GM12874 (cell line): ENCODE measurements at regions not wholly inside any gene's neighbourhood (a gene's known extent, or its start where the extent isn't known, plus 50 kb on each side); places are given as distances from the start of the nearest gene placed in this dataset.

Experiments
- CTCF ChIP-seq: IDR thresholded peaks from 2 replicates; pipeline ENCODE4 v1.5.1; 2011; ENCODE audit warnings: low read depth, mild to moderate bottlenecking, control low read depth, low read length, moderate library complexity; ENCODE audit not compliant: insufficient read depth

GRCh38 chr9:75685062-75685461 is 205.4 kb upstream of the PCSK5 start:
- no peak for TF ChIP-seq CTCF

- TF ChIP-seq CTCF, result no peak
These were observed 203.0 kb upstream of the PCSK5 start for GRCh38 chr9:75687359-75687953.

- no peak for TF ChIP-seq CTCF
These were observed 199.1 kb upstream of the PCSK5 start for GRCh38 chr9:75691408-75691807.

GRCh38 chr9:75692309-75692708 is 198.2 kb upstream of the PCSK5 start:
- no peak for TF ChIP-seq CTCF

- no peak for TF ChIP-seq CTCF
These were observed 194.6 kb upstream of the PCSK5 start for GRCh38 chr9:75695921-75696320.

- no peak for TF ChIP-seq CTCF
These were observed 191.5 kb upstream of the PCSK5 start for GRCh38 chr9:75699017-75699416.

GRCh38 chr9:75699625-75700251 is 190.7 kb upstream of the PCSK5 start:
- no peak for TF ChIP-seq CTCF
